Inflammatory macrophage treated with lipopolysaccharide for 1 hour (primary cell): ENCODE measurements at regions not wholly inside any gene's neighbourhood (a gene's known extent, or its start where the extent isn't known, plus 50 kb on each side); places are given as distances from the start of the nearest gene placed in this dataset.

Experiments
- DNase-seq, 2 donors: peaks; one replicate each; pipeline ENCODE4 v3.0.0-alpha.2; 2020 to 2022

- DNase-seq: no peak
Measured at GRCh38 chr2:216918088-216918680, 58.3 kb upstream of the TNP1 start.

DNA sequence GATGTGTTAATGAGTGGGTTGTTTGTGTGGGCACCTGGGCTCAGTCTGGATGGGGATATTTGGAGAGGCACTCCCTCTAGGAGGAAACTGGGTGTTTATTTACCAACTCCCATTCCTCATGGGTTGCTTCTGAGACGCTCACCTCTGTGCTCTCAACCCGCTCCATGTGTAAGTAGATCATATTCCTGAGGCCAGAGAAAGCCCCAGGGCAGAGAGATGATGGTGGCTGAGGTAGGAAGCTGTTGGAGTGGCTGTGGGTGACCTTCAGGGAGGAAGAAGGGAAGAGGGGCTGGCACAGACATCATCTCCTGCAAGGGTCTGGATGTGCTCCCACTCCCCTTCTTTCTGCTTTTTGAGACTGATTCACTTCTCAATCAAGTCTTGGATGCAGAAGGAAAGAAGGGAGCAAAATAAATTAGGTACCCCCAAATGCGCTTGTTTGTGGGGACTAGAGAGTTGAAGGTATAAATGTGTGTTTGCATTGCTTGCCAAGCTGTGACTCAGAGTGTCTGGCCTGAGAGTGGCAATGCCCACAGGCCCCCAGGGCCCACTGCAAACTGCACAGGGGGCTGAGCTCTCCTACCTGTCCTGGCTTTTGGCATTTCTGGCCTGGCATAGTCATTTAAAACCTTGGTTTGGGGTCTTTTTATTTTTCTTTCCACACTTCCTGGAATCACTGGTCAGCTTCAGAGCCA, 57.2 kb upstream of the TNP1 start:
- no peak for DNase-seq

DNA sequence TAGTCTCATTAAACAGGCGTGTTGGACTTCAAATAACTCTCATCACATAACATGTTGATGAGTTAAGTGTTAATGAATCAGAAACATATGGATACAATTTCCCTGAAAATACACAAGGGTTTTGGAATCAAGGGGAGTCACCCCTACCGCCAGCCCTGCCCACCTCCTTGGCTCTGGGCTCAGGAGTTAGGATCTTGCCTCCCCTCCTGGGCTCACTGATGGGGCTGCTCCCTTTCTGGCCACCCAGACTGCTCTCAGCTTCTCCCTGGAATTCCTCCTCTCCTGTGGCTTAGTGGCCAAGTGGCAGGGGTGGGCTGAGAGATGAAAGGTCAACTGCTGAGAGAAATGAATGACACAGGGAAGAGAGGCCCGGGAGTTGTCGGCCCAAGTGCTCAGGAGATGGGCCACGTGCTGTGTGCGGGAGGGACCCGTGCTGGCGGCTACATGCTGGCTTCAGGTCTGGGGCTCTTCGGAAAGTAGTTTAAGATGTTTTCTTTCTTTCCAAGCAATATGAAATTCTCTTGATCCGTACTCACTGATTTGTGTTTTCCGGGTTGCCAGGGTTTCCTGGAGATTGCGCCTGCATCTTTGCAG, 55.8 kb upstream of the TNP1 start:
- no peak for DNase-seq

- no peak for DNase-seq
Measured at GRCh38 chr2:216914491-216914890, 54.6 kb upstream of the TNP1 start.

GRCh38 chr2:216911886-216912285, 52.0 kb upstream of the TNP1 start:
- DNase-seq: no peak

GRCh38 chr2:216911008-216911407, 51.1 kb upstream of the TNP1 start:
- DNase-seq: no peak

- DNase-seq: no peak
Measured at GRCh38 chr2:216909541-216910210, 49.8 kb upstream of the TNP1 start.
